ENCODE measurements at regions not wholly inside any gene's neighbourhood (a gene's known extent, or its start where the extent isn't known, plus 50 kb on each side); places are given as distances from the start of the nearest gene placed in this dataset.

GRCh38 chr2:220185766-220186305, 558.4 kb downstream of the SLC4A3 start:
- DNase-seq = no peak

- DNase-seq = no peak
Observed at GRCh38 chr2:220188031-220188430, 560.6 kb downstream of the SLC4A3 start.

GRCh38 chr2:220191031-220191430, 563.6 kb downstream of the SLC4A3 start:
- no peak for DNase-seq

- DNase-seq = no peak
Observed at GRCh38 chr2:220191737-220192136, 564.3 kb downstream of the SLC4A3 start.

GRCh38 chr2:220192994-220193753, 565.7 kb downstream of the SLC4A3 start:
- no peak for DNase-seq

- DNase-seq = no peak
Observed at GRCh38 chr2:220194630-220195584, 567.5 kb downstream of the SLC4A3 start.

GRCh38 chr2:220198896-220199295, 571.5 kb downstream of the SLC4A3 start:
- no peak for DNase-seq

- DNase-seq = no peak
Observed at GRCh38 chr2:220202066-220202465, 574.6 kb downstream of the SLC4A3 start.

- no peak for DNase-seq
Observed at GRCh38 chr2:220209093-220209492, 581.7 kb downstream of the SLC4A3 start.

GRCh38 chr2:220209751-220210150, 582.3 kb downstream of the SLC4A3 start:
- no peak for DNase-seq

GRCh38 chr2:220212296-220213080, 585.1 kb downstream of the SLC4A3 start:
- DNase-seq = no peak

- DNase-seq = no peak
Observed at GRCh38 chr2:220215785-220216184, 588.4 kb downstream of the SLC4A3 start.

- DNase-seq = no peak
Observed at GRCh38 chr2:220219371-220219770, 591.9 kb downstream of the SLC4A3 start.

GRCh38 chr2:220220009-220220408, 592.6 kb downstream of the SLC4A3 start:
- DNase-seq = no peak

- DNase-seq = no peak
Observed at GRCh38 chr2:220221992-220222391, 594.6 kb downstream of the SLC4A3 start.

- DNase-seq = no peak
Observed at GRCh38 chr2:220224691-220225543, 597.5 kb downstream of the SLC4A3 start.

GRCh38 chr2:220226076-220226475, 598.6 kb downstream of the SLC4A3 start:
- no peak for DNase-seq

GRCh38 chr2:220226546-220226945, 599.1 kb downstream of the SLC4A3 start:
- no peak for DNase-seq

- no peak for DNase-seq
Observed at GRCh38 chr2:220227266-220227920, 600.0 kb downstream of the SLC4A3 start.

- DNase-seq = no peak
Observed at GRCh38 chr2:220228310-220229006, 601.0 kb downstream of the SLC4A3 start.

GRCh38 chr2:220240641-220241040, 613.2 kb downstream of the SLC4A3 start:
- DNase-seq = no peak

All from hematopoietic multipotent progenitor cell treated with erythropoietin and hydrocortisone succinate and interleukin-3 and kit ligand, for 8 days (in vitro differentiated cells).